Smooth muscle cell (in vitro differentiated cells): ENCODE measurements at regions not wholly inside any gene's neighbourhood (a gene's known extent, or its start where the extent isn't known, plus 50 kb on each side); places are given as distances from the start of the nearest gene placed in this dataset.

Source experiments
- DNase-seq: peaks from one replicate; lab custom pipeline; 2025; ENCODE audit not compliant: unreplicated experiment; lab: John Stamatoyannopoulos, UW
- H2AFZ ChIP-seq: fragments of 200-600 bp; sonication (generic); 2 replicates; pipeline ENCODE4 v1.6.0; 2016; ENCODE audit warnings: antibody characterized with exemption, low read depth, mild to moderate bottlenecking
- H3F3A ChIP-seq: fragments of 200-600 bp; sonication (generic); 2 replicates; pipeline ENCODE4 v1.6.0; 2017; ENCODE audit warnings: antibody characterized with exemption, low read depth
- H3K27ac ChIP-seq: fragments of 200-600 bp; sonication (generic); 2 replicates; pipeline ENCODE4 v1.5.1; 2016; ENCODE audit warnings: low read depth, mild to moderate bottlenecking
- H3K27me3 ChIP-seq: fragments of 200-600 bp; sonication (generic); 2 replicates; pipeline ENCODE4 v1.6.1; 2016; ENCODE audit warnings: low read depth, mild to moderate bottlenecking
- H3K36me3 ChIP-seq: fragments of 200-600 bp; sonication (generic); 2 replicates; pipeline ENCODE4 v1.5.1; 2016; ENCODE audit warnings: low read depth
- H3K4me1 ChIP-seq: fragments of 200-600 bp; sonication (generic); 2 replicates; pipeline ENCODE4 v1.5.1; 2016; ENCODE audit warnings: low read depth
- H3K4me2 ChIP-seq: fragments of 200-600 bp; sonication (generic); 2 replicates; pipeline ENCODE4 v1.6.0; 2016; ENCODE audit warnings: mild to moderate bottlenecking
- H3K4me3 ChIP-seq: fragments of 200-600 bp; sonication (generic); 2 replicates; pipeline ENCODE4 v1.5.1; 2016; ENCODE audit warnings: mild to moderate bottlenecking
- H3K79me2 ChIP-seq: fragments of 200-600 bp; sonication (generic); 2 replicates; pipeline ENCODE4 v1.6.0; 2016; ENCODE audit warnings: low read depth, mild to moderate bottlenecking
- H3K9ac ChIP-seq: fragments of 200-600 bp; sonication (generic); 2 replicates; pipeline ENCODE4 v1.6.0; 2016; ENCODE audit warnings: low read depth
- H3K9me3 ChIP-seq: fragments of 200-600 bp; sonication (generic); replicated peaks from 2 replicates; pipeline ENCODE4 v1.5.1; 2016; ENCODE audit warnings: low read depth
- H4K20me1 ChIP-seq: fragments of 200-600 bp; sonication (generic); 2 replicates; pipeline ENCODE4 v1.6.0; 2016; ENCODE audit warnings: low read depth
- CTCF ChIP-seq: fragments of 200-600 bp; sonication (generic); IDR thresholded peaks from 2 replicates; pipeline ENCODE4 v1.5.1; 2017; ENCODE audit warnings: borderline replicate concordance, mild to moderate bottlenecking, antibody characterized with exemption; ENCODE audit not compliant: insufficient read depth, poor library complexity, severe bottlenecking
- WGBS: methylation state at CpG from one replicate; pipeline ENCODE4 v1.1.7; 2016; ENCODE audit warnings: low lambda C conversion rate; 5-methylcytosine and 5-hydroxymethylcytosine counted together

GRCh38 chr4:31272331-31273061, 552.3 kb downstream of the PCDH7 start:
- no peak overlapping the region for H2AFZ ChIP-seq
- H3F3A ChIP-seq: no peaks in the 10 kb centered on the region
- H3K4me2 ChIP-seq: no peak overlapping the region
- no peak for DNase-seq
- H4K20me1 ChIP-seq: no peaks in the 10 kb centered on the region
- H3K79me2 ChIP-seq: no peaks in the 10 kb centered on the region
- H3K4me1 ChIP-seq: no peaks in the 10 kb centered on the region
- no peak overlapping the region for H3K27ac ChIP-seq
- H3K9me3 ChIP-seq: no peaks in the 10 kb centered on the region
- no peak overlapping the region for H3K9ac ChIP-seq
- H3K4me3 ChIP-seq: no peak overlapping the region
- no peaks in the 10 kb centered on the region for H3K36me3 ChIP-seq
- 92% methylated on average over 6 of the region's 6 CpGs for WGBS
- no peaks in the 10 kb centered on the region for H3K27me3 ChIP-seq
- no peak for TF ChIP-seq CTCF

- no peak for DNase-seq
- no peak for TF ChIP-seq CTCF
- no peaks in the 10 kb centered on the region for H3F3A ChIP-seq
- H3K4me2 ChIP-seq: no peak overlapping the region
- H3K4me3 ChIP-seq: no peak overlapping the region
- H2AFZ ChIP-seq: no peak overlapping the region
- no peaks in the 10 kb centered on the region for H3K9me3 ChIP-seq
- no peaks in the 10 kb centered on the region for H3K4me1 ChIP-seq
- H4K20me1 ChIP-seq: no peaks in the 10 kb centered on the region
- no peaks in the 10 kb centered on the region for H3K27me3 ChIP-seq
- H3K27ac ChIP-seq: no peak overlapping the region
- H3K79me2 ChIP-seq: no peaks in the 10 kb centered on the region
- no peak overlapping the region for H3K9ac ChIP-seq
- no peaks in the 10 kb centered on the region for H3K36me3 ChIP-seq
Measured at GRCh38 chr4:31275906-31276305, 555.7 kb downstream of the PCDH7 start.

GRCh38 chr4:31283679-31284078, 563.5 kb downstream of the PCDH7 start:
- H3K9me3 ChIP-seq: no peaks in the 10 kb centered on the region
- H3K9ac ChIP-seq: no peak overlapping the region
- DNase-seq: no peak
- 76% methylated on average over 4 of the region's 4 CpGs for WGBS
- H3K27ac ChIP-seq: no peak overlapping the region
- H3K79me2 ChIP-seq: no peaks in the 10 kb centered on the region
- H4K20me1 ChIP-seq: no peaks in the 10 kb centered on the region
- H3F3A ChIP-seq: no peaks in the 10 kb centered on the region
- no peak overlapping the region for H2AFZ ChIP-seq
- no peaks in the 10 kb centered on the region for H3K4me1 ChIP-seq
- no peaks in the 10 kb centered on the region for H3K27me3 ChIP-seq
- no peaks in the 10 kb centered on the region for H3K36me3 ChIP-seq
- no peak overlapping the region for H3K4me3 ChIP-seq
- H3K4me2 ChIP-seq: no peak overlapping the region
- TF ChIP-seq CTCF: no peak

- Histone ChIP-seq H3K79me2 (no peaks in the 10 kb centered on the region), H4K20me1 (no peaks in the 10 kb centered on the region), H3K4me1 (no peaks in the 10 kb centered on the region), H3K36me3 (no peaks in the 10 kb centered on the region), H3K4me2 (no peak overlapping the region), H2AFZ (no peak overlapping the region), H3K4me3 (no peak overlapping the region), H3K9ac (no peak overlapping the region), H3K9me3 (no peaks in the 10 kb centered on the region), H3K27ac (no peak overlapping the region), H3K27me3 (no peaks in the 10 kb centered on the region), H3F3A (no peaks in the 10 kb centered on the region)
- DNase-seq: no peak
- 45% methylated on average over 3 of the region's 3 CpGs for WGBS
- TF ChIP-seq CTCF: no peak
Measured at GRCh38 chr4:31290836-31291235, 570.7 kb downstream of the PCDH7 start.
